GM19455 (cell line): ENCODE measurements at regions not wholly inside any gene's neighbourhood (a gene's known extent, or its start where the extent isn't known, plus 50 kb on each side); places are given as distances from the start of the nearest gene placed in this dataset.
"Not testable (repeated sequence)": the region's sequence is repeated elsewhere in the genome, so short reads cannot be mapped to it uniquely, and the experiment has no call there.

ENCODE experiments used
- ATAC-seq: cut with Tn5 transposase; IDR thresholded peaks from one replicate; pipeline ENCODE4 v1.9.1; 2021; ENCODE audit not compliant: unreplicated experiment

GRCh38 chr6:75031102-75031501, 174.8 kb downstream of the COL12A1 start:
- not testable (repeated sequence) for ATAC-seq

GRCh38 chr6:75029333-75029732, 176.5 kb downstream of the COL12A1 start:
- no peak for ATAC-seq

- no peak for ATAC-seq
Observed at GRCh38 chr6:75025371-75025770, 180.5 kb downstream of the COL12A1 start.

GRCh38 chr6:75024828-75025227, 181.0 kb downstream of the COL12A1 start:
- no peak for ATAC-seq

GRCh38 chr6:75023634-75024033, 182.2 kb downstream of the COL12A1 start:
- no peak for ATAC-seq

- ATAC-seq = no peak
Observed at GRCh38 chr6:75020971-75021370, 184.9 kb downstream of the COL12A1 start.

- ATAC-seq = no peak
Observed at GRCh38 chr6:75020376-75020775, 185.5 kb downstream of the COL12A1 start.

- no peak for ATAC-seq
Observed at GRCh38 chr6:75012018-75012417, 193.8 kb downstream of the COL12A1 start.

GRCh38 chr6:75003984-75004383, 201.9 kb downstream of the COL12A1 start:
- ATAC-seq = not testable (repeated sequence)

GRCh38 chr6:74997646-74998045, 208.2 kb downstream of the COL12A1 start:
- ATAC-seq = no peak

GRCh38 chr6:74993136-74993535, 212.7 kb downstream of the COL12A1 start:
- ATAC-seq = no peak

GRCh38 chr6:74991573-74992332, 214.1 kb downstream of the COL12A1 start:
- no peak for ATAC-seq

GRCh38 chr6:74979065-74979766, 226.6 kb downstream of the COL12A1 start:
- ATAC-seq = no peak

- no peak for ATAC-seq
Observed at GRCh38 chr6:74976701-74977100, 229.2 kb downstream of the COL12A1 start.

GRCh38 chr6:74976026-74976425, 229.8 kb downstream of the COL12A1 start:
- ATAC-seq = no peak

- no peak for ATAC-seq
Observed at GRCh38 chr6:74973591-74973990, 232.3 kb downstream of the COL12A1 start.

- ATAC-seq = no peak
Observed at GRCh38 chr6:74971633-74972032, 234.2 kb downstream of the COL12A1 start.

- ATAC-seq = no peak
Observed at GRCh38 chr6:74969591-74970267, 236.1 kb downstream of the COL12A1 start.

- ATAC-seq = no peak
Observed at GRCh38 chr6:74967821-74968220, 238.0 kb downstream of the COL12A1 start.

- no peak for ATAC-seq
Observed at GRCh38 chr6:74966712-74967111, 239.1 kb downstream of the COL12A1 start.

GRCh38 chr6:74964871-74965441, 240.9 kb downstream of the COL12A1 start:
- no peak for ATAC-seq
